Upper lobe of right lung (tissue), 1 donor: ENCODE measurements at regions not wholly inside any gene's neighbourhood (a gene's known extent, or its start where the extent isn't known, plus 50 kb on each side); places are given as distances from the start of the nearest gene placed in this dataset.

Source experiments
- ATAC-seq: fragments of 200-7000 bp; cut with Tn5 transposase; one replicate; pipeline ENCODE4 v1.9.1; 2020; ENCODE audit warnings: mild to moderate bottlenecking, moderate library complexity
- DNase-seq: peaks from one replicate; pipeline ENCODE4 v3.0.0-alpha.2; 2020
- H3K27ac ChIP-seq: fragments of 200-600 bp; one replicate; pipeline ENCODE4 v1.8.0; 2022
- H3K27me3 ChIP-seq: fragments of 200-600 bp; one replicate; pipeline ENCODE4 v1.8.0; 2022; ENCODE audit warnings: mild to moderate bottlenecking
- H3K36me3 ChIP-seq: fragments of 200-600 bp; one replicate; pipeline ENCODE4 v1.8.0; 2022
- H3K4me1 ChIP-seq: fragments of 200-600 bp; one replicate; pipeline ENCODE4 v1.8.0; 2022
- H3K4me3 ChIP-seq: fragments of 200-600 bp; one replicate; pipeline ENCODE4 v1.8.0; 2022; ENCODE audit warnings: mild to moderate bottlenecking
- H3K9me3 ChIP-seq: fragments of 200-600 bp; one replicate; pipeline ENCODE4 v1.8.0; 2022
- CTCF ChIP-seq: fragments of 200-600 bp; IDR thresholded peaks from one replicate; pipeline ENCODE4 v1.8.0; 2022; ENCODE audit warnings: antibody characterized with exemption
- intact Hi-C: fragments of 100-400 bp; cut with DNase I; formaldehyde crosslinking; loops from one replicate; pipeline ENCODE4 v1.11.0; 2022
- donor health status: DM: no; HTN: yes; CAD: no; lungs with severe emphysema.

- ATAC-seq (no peak), DNase-seq (no peak)
- H3K36me3 ChIP-seq = no peaks in the 10 kb centered on the region
- H3K27ac ChIP-seq = no peak overlapping the region
- no peaks in the 10 kb centered on the region for H3K4me1 ChIP-seq
- intact Hi-C loops = no loop called here
- peaks cover 3% of the 10 kb centered on the region for H3K27me3 ChIP-seq
- no peak overlapping the region for H3K4me3 ChIP-seq
- no peaks in the 10 kb centered on the region for H3K9me3 ChIP-seq
- no peak for TF ChIP-seq CTCF
Measured at GRCh38 chr14:65962952-65963351, 523.2 kb upstream of the CCDC196 start.

GRCh38 chr14:65964366-65964765, 521.8 kb upstream of the CCDC196 start:
- Histone ChIP-seq H3K4me1 (no peaks in the 10 kb centered on the region), H3K27ac (no peak overlapping the region), H3K27me3 (peaks cover 3% of the 10 kb centered on the region), H3K9me3 (no peaks in the 10 kb centered on the region), H3K4me3 (no peak overlapping the region), H3K36me3 (no peaks in the 10 kb centered on the region)
- no peak for DNase-seq
- intact Hi-C loops = no loop called here
- TF ChIP-seq CTCF = no peak
- ATAC-seq = no peak

GRCh38 chr14:65966188-65966587, 520.0 kb upstream of the CCDC196 start:
- ATAC-seq = no peak
- no peaks in the 10 kb centered on the region for H3K9me3 ChIP-seq
- TF ChIP-seq CTCF = no peak
- no peaks in the 10 kb centered on the region for H3K36me3 ChIP-seq
- DNase-seq = no peak
- H3K27me3 ChIP-seq = peaks cover 3% of the 10 kb centered on the region
- no peaks in the 10 kb centered on the region for H3K4me1 ChIP-seq
- intact Hi-C loops = no loop called here
- H3K4me3 ChIP-seq = no peak overlapping the region
- no peak overlapping the region for H3K27ac ChIP-seq

GRCh38 chr14:65972346-65972870, 513.8 kb upstream of the CCDC196 start:
- H3K9me3 ChIP-seq = no peaks in the 10 kb centered on the region

GRCh38 chr14:65972891-65973290, 513.3 kb upstream of the CCDC196 start:
- ATAC-seq = no peak
- no peaks in the 10 kb centered on the region for H3K36me3 ChIP-seq
- intact Hi-C loops = no loop called here
- no peaks in the 10 kb centered on the region for H3K9me3 ChIP-seq
- no peaks in the 10 kb centered on the region for H3K27me3 ChIP-seq
- no peak overlapping the region for H3K4me3 ChIP-seq
- TF ChIP-seq CTCF = no peak
- H3K27ac ChIP-seq = no peak overlapping the region
- H3K4me1 ChIP-seq = no peaks in the 10 kb centered on the region
- no peak for DNase-seq

More at GRCh38 chr14:65972346-65972870, 513.8 kb upstream of the CCDC196 start:
- DNase-seq (no peak), ATAC-seq (no peak)
- intact Hi-C loops = no loop called here
- H3K36me3 ChIP-seq = no peaks in the 10 kb centered on the region
- no peaks in the 10 kb centered on the region for H3K27me3 ChIP-seq
- no peak overlapping the region for H3K27ac ChIP-seq
- H3K4me1 ChIP-seq = no peaks in the 10 kb centered on the region
- no peak for TF ChIP-seq CTCF
- no peak overlapping the region for H3K4me3 ChIP-seq

GRCh38 chr14:65975865-65976264, 510.3 kb upstream of the CCDC196 start:
- intact Hi-C loops = no loop called here
- DNase-seq (no peak), ATAC-seq (peak; percentile 10)
- H3K9me3 ChIP-seq = peaks cover 4% of the 10 kb centered on the region
- no peaks in the 10 kb centered on the region for H3K4me1 ChIP-seq
- H3K27me3 ChIP-seq = no peaks in the 10 kb centered on the region
- no peak for TF ChIP-seq CTCF
- no peak overlapping the region for H3K4me3 ChIP-seq
- H3K27ac ChIP-seq = no peak overlapping the region
- no peaks in the 10 kb centered on the region for H3K36me3 ChIP-seq
